A673 (cell line): ENCODE measurements at regions not wholly inside any gene's neighbourhood (a gene's known extent, or its start where the extent isn't known, plus 50 kb on each side); places are given as distances from the start of the nearest gene placed in this dataset.

Experiments
- BruUV-seq: library from RNA; stranded (reverse); fragments of 400-500 nt; replicated peaks from 2 replicates; lab custom pipeline; 2021; lab: Mats Ljungman, UMichigan
- CTCF ChIA-PET: fragments of 300-600 bp; sonication (Branson Sonifier 250); formaldehyde crosslinking; loops from one replicate; lab custom pipeline; 2022; ENCODE audit warnings: antibody characterized with exemption; lab: Charles Lee
- POLR2A ChIA-PET: fragments of 300-600 bp; sonication (Branson Sonifier 250); formaldehyde crosslinking; loops from one replicate; lab custom pipeline; 2022; ENCODE audit warnings: antibody characterized with exemption; ENCODE audit not compliant: low non-redundant PET; lab: Charles Lee
- DNase-seq: peaks from one replicate; pipeline ENCODE4 v3.0.0-alpha.2; 2015; ENCODE audit warnings: low spot score
- H3K27ac ChIP-seq: fragments of 200-600 bp; sonication (generic); 2 replicates; pipeline ENCODE4 v1.5.1; 2016; ENCODE audit warnings: mixed run types, low read depth, mild to moderate bottlenecking, mixed read lengths, antibody characterized with exemption, low read length; ENCODE audit not compliant: poor library complexity, severe bottlenecking
- H3K27me3 ChIP-seq: fragments of 200-600 bp; sonication (generic); replicated peaks from 2 replicates; pipeline ENCODE4 v1.6.1; 2017; ENCODE audit warnings: mixed run types, low read depth, mild to moderate bottlenecking, mixed read lengths, antibody characterized with exemption, low read length; ENCODE audit not compliant: insufficient read depth, poor library complexity
- H3K36me3 ChIP-seq: fragments of 200-600 bp; sonication (generic); 2 replicates; pipeline ENCODE4 v1.6.1; 2016; ENCODE audit warnings: mixed run types, mild to moderate bottlenecking, mixed read lengths, antibody characterized with exemption, low read length; ENCODE audit not compliant: insufficient read depth, poor library complexity, severe bottlenecking
- H3K4me1 ChIP-seq: fragments of 200-600 bp; sonication (generic); 2 replicates; pipeline ENCODE4 v1.6.1; 2017; ENCODE audit warnings: mixed run types, mild to moderate bottlenecking, mixed read lengths, antibody characterized with exemption, low read length; ENCODE audit not compliant: insufficient read depth, poor library complexity, severe bottlenecking
- H3K4me3 ChIP-seq: fragments of 200-600 bp; sonication (generic); 2 replicates; pipeline ENCODE4 v1.5.1; 2016; ENCODE audit warnings: low read depth, mixed run types, mild to moderate bottlenecking, mixed read lengths, low read length; ENCODE audit not compliant: poor library complexity, severe bottlenecking
- H3K9me3 ChIP-seq: fragments of 200-600 bp; sonication (generic); 2 replicates; pipeline ENCODE4 v1.6.1; 2016; ENCODE audit warnings: mixed run types, low read depth, mild to moderate bottlenecking, mixed read lengths, antibody characterized with exemption, low read length; ENCODE audit not compliant: poor library complexity, severe bottlenecking
- EZH2 ChIP-seq: fragments of 200-600 bp; sonication (generic); IDR thresholded peaks from 2 replicates; pipeline ENCODE4 v1.6.1; 2017; ENCODE audit warnings: borderline replicate concordance, low read depth, mild to moderate bottlenecking, mixed read lengths, antibody characterized with exemption, low read length; ENCODE audit not compliant: poor library complexity, severe bottlenecking
- intact Hi-C: fragments of 100-400 bp; cut with micrococcal nuclease; formaldehyde crosslinking; loops from one replicate; pipeline ENCODE4 v1.10.0; 2022; ENCODE audit not compliant: unreplicated experiment
- TF ChIP-seq, protein P1 (sequence below): fragments of 300-800, 200-600 bp; sonication (generic); conservative IDR thresholded peaks from 2 replicates; pipeline ENCODE4 v1.5.1; 2017; ENCODE audit warnings: low read depth, mild to moderate bottlenecking, antibody characterized with exemption, low read length, moderate library complexity, mixed read lengths

- ChIA-PET CTCF (no interaction called here), POLR2A (no interaction called here)
- TF ChIP-seq, protein P1, sequence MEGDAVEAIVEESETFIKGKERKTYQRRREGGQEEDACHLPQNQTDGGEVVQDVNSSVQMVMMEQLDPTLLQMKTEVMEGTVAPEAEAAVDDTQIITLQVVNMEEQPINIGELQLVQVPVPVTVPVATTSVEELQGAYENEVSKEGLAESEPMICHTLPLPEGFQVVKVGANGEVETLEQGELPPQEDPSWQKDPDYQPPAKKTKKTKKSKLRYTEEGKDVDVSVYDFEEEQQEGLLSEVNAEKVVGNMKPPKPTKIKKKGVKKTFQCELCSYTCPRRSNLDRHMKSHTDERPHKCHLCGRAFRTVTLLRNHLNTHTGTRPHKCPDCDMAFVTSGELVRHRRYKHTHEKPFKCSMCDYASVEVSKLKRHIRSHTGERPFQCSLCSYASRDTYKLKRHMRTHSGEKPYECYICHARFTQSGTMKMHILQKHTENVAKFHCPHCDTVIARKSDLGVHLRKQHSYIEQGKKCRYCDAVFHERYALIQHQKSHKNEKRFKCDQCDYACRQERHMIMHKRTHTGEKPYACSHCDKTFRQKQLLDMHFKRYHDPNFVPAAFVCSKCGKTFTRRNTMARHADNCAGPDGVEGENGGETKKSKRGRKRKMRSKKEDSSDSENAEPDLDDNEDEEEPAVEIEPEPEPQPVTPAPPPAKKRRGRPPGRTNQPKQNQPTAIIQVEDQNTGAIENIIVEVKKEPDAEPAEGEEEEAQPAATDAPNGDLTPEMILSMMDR = no peak
- TF ChIP-seq EZH2 = no peak
- H3K36me3 ChIP-seq = no peaks in the 10 kb centered on the region
- peaks cover 18% of the 10 kb centered on the region for H3K4me1 ChIP-seq
- no peaks in the 10 kb centered on the region for H3K27me3 ChIP-seq
- intact Hi-C loops = loop anchor here (5.0 kb wide), 1 partner anchor 42 kb away; no protein-coding TSS in a partner anchor
- no peak for DNase-seq
- H3K27ac ChIP-seq = no peak overlapping the region
- BruUV-seq = no TSS peak
- H3K4me3 ChIP-seq = no peak overlapping the region
- H3K9me3 ChIP-seq = no peaks in the 10 kb centered on the region
Measured at GRCh38 chrX:30150196-30150895, 65.0 kb upstream of the MAGEB2 start.

DNA sequence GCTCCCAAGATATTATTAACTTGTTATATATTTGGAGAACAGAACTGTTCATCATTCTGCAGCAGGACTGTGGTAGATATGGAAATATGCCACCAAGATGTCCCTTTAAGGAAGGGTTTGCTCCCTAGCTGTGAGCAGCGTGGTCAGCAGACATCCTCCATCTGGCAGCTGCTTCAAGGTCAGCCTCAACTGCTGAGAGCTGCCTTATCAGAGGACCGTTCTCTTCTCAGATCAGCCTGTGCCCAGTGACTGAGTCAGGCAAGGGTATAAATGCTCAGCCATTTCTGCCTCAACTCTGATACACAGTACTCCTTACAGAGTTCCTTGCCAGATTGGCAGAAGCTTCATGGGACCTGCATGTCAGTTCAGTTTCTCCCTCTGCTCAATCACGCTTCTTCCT lies 63.4 kb upstream of the MAGEB2 start:
- Histone ChIP-seq H3K36me3 (no peaks in the 10 kb centered on the region), H3K27ac (no peak overlapping the region), H3K9me3 (no peaks in the 10 kb centered on the region), H3K4me3 (no peak overlapping the region), H3K27me3 (no peaks in the 10 kb centered on the region), H3K4me1 (peaks cover 21% of the 10 kb centered on the region)
- TF ChIP-seq EZH2 = no peak
- TF ChIP-seq, protein P1 = no peak
- intact Hi-C loops = loop anchor here (5.0 kb wide), 1 partner anchor 40 kb away; no protein-coding TSS in a partner anchor
- DNase-seq = no peak
- BruUV-seq = no TSS peak
- ChIA-PET POLR2A (no interaction called here), CTCF (no interaction called here)

DNA sequence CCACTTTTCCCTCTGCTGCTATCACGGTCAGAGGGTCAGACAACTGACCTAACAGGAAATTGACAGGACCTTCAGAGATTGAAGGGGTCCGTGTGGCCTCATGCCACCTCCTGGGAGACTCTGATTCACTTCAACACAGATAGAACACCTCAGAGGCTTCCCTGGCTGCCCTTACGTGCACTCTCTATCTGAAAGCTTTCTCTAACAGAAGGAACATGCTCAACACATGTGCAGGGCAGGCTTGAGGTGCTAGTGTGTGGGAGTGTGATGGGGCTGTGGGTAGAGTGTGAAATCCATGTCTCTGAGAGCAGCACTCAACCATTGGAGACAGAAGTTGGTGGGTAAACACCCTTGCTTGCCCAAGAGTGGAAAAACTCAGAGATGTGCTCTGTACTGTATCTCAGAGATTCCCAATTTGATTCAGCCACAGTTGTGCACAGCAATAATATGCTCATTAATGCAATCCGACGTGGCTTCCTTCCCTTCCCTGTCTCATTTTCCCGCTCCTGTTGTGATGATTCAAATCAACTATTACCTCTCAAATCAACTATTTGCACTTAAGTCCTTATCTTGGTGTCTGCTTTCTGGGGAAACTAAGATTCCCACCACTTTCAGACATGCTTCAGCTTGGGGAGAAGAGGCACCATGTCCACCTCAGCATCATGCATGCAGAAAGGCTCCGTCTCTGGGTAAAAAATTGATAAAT lies 62.0 kb upstream of the MAGEB2 start:
- BruUV-seq = no TSS peak
- Histone ChIP-seq H3K4me1 (peaks cover 24% of the 10 kb centered on the region), H3K9me3 (no peaks in the 10 kb centered on the region), H3K36me3 (no peaks in the 10 kb centered on the region), H3K27me3 (no peaks in the 10 kb centered on the region), H3K4me3 (no peak overlapping the region), H3K27ac (peak overlapping the region; percentile 25)
- intact Hi-C loops = loop anchor here (5.0 kb wide), 1 partner anchor 39 kb away; no protein-coding TSS in a partner anchor
- CTCF ChIA-PET = no interaction called here
- TF ChIP-seq EZH2 = no peak
- TF ChIP-seq, protein P1 = no peak
- POLR2A ChIA-PET = no interaction called here
- peak; percentile 58 for DNase-seq
